Osteocyte (in vitro differentiated cells): ENCODE measurements at regions not wholly inside any gene's neighbourhood (a gene's known extent, or its start where the extent isn't known, plus 50 kb on each side); places are given as distances from the start of the nearest gene placed in this dataset.
"Not testable (repeated sequence)": the region's sequence is repeated elsewhere in the genome, so short reads cannot be mapped to it uniquely, and the experiment has no call there.

Source experiments
- DNase-seq: peaks from one replicate; pipeline ENCODE4 v3.0.0; 2021; ENCODE audit warnings: mixed read lengths; ENCODE audit not compliant: unreplicated experiment; ENCODE audit errors: extremely low spot score
- H3K27ac Mint-ChIP-seq: one replicate; pipeline ENCODE4 v1.8.0; 2021; ENCODE audit warnings: mild to moderate bottlenecking, mixed read lengths; ENCODE audit not compliant: unreplicated experiment
- H3K27me3 Mint-ChIP-seq: one replicate; pipeline ENCODE4 v1.8.0; 2021; ENCODE audit warnings: mixed read lengths; ENCODE audit not compliant: unreplicated experiment
- H3K36me3 Mint-ChIP-seq: one replicate; pipeline ENCODE4 v1.8.0; 2021; ENCODE audit warnings: mixed read lengths; ENCODE audit not compliant: unreplicated experiment
- H3K4me1 Mint-ChIP-seq: one replicate; pipeline ENCODE4 v1.8.0; 2021; ENCODE audit warnings: mixed read lengths; ENCODE audit not compliant: unreplicated experiment
- H3K4me3 Mint-ChIP-seq: one replicate; pipeline ENCODE4 v1.8.0; 2021; ENCODE audit warnings: mild to moderate bottlenecking, moderate library complexity, mixed read lengths; ENCODE audit not compliant: unreplicated experiment
- H3K9me3 Mint-ChIP-seq: one replicate; pipeline ENCODE4 v1.8.0; 2021; ENCODE audit warnings: mixed read lengths; ENCODE audit not compliant: unreplicated experiment
- CTCF ChIP-seq: fragments of 200-600 bp; sonication (generic); IDR thresholded peaks from 2 replicates; pipeline ENCODE4 v1.5.0; 2021; ENCODE audit warnings: antibody characterized with exemption, mild to moderate bottlenecking, moderate library complexity

- H3K4me1 Mint-ChIP-seq = no peaks in the 10 kb centered on the region
- H3K36me3 Mint-ChIP-seq = no peaks in the 10 kb centered on the region
- DNase-seq = no peak
- no peaks in the 10 kb centered on the region for H3K27me3 Mint-ChIP-seq
- H3K4me3 Mint-ChIP-seq = no peak overlapping the region
- H3K27ac Mint-ChIP-seq = no peak overlapping the region
- TF ChIP-seq CTCF = no peak
- peaks cover 38% of the 10 kb centered on the region for H3K9me3 Mint-ChIP-seq
Observed at GRCh38 chrX:76550016-76550415, 122.5 kb downstream of the MAGEE1 start.

GRCh38 chrX:76555269-76555668, 127.8 kb downstream of the MAGEE1 start:
- H3K4me1 Mint-ChIP-seq = no peaks in the 10 kb centered on the region
- no peak for TF ChIP-seq CTCF
- DNase-seq = no peak
- H3K4me3 Mint-ChIP-seq = no peak overlapping the region
- no peak overlapping the region for H3K27ac Mint-ChIP-seq
- H3K36me3 Mint-ChIP-seq = no peaks in the 10 kb centered on the region
- peaks cover 46% of the 10 kb centered on the region for H3K9me3 Mint-ChIP-seq
- no peaks in the 10 kb centered on the region for H3K27me3 Mint-ChIP-seq

DNA sequence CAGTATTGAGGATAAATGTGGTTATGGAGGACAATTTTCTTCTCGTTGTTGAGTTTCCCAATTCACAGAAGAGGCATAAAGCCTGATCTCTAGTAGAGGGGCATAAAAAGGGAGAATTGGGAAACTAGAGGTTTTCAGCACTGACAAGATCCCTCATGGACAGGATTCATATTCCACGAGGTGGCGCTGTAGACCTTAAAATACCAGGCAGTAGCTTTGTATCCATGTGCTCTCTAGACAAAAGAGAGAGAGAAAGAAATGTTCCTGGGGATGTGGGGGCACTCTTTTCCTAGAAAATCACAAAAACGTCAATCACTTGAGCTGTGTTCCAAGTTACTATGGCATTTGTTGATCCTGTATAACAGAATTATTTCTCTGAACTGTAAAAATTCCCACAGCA, 128.3 kb downstream of the MAGEE1 start:
- no peak for DNase-seq
- no peaks in the 10 kb centered on the region for H3K4me1 Mint-ChIP-seq
- H3K4me3 Mint-ChIP-seq = no peak overlapping the region
- no peaks in the 10 kb centered on the region for H3K36me3 Mint-ChIP-seq
- no peaks in the 10 kb centered on the region for H3K27me3 Mint-ChIP-seq
- H3K9me3 Mint-ChIP-seq = peaks cover 46% of the 10 kb centered on the region
- H3K27ac Mint-ChIP-seq = no peak overlapping the region
- TF ChIP-seq CTCF = peak; percentile 10

DNA sequence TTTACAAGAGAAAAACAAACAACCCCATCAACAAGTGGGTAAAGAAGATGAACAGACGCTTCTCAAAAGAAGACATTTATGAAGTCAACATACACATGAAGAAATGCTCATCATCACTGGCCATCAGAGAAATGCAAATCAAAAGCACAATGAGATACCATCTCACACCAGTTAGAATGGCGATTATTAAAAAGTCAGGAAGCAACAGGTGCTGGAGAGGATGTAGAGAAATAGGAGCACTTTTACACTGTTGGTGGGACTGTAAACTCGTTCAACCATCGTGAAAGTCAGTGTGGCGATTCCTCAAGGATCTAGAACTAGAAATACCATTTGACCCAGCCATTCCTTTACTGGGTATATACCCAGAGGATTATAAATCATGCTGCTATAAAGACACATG, 137.3 kb downstream of the MAGEE1 start:
- H3K4me3 Mint-ChIP-seq, H3K27me3 Mint-ChIP-seq, H3K4me1 Mint-ChIP-seq, DNase-seq, H3K27ac Mint-ChIP-seq, H3K36me3 Mint-ChIP-seq: not testable (repeated sequence)
- H3K9me3 Mint-ChIP-seq = peaks cover 48% of the 10 kb centered on the region

DNA sequence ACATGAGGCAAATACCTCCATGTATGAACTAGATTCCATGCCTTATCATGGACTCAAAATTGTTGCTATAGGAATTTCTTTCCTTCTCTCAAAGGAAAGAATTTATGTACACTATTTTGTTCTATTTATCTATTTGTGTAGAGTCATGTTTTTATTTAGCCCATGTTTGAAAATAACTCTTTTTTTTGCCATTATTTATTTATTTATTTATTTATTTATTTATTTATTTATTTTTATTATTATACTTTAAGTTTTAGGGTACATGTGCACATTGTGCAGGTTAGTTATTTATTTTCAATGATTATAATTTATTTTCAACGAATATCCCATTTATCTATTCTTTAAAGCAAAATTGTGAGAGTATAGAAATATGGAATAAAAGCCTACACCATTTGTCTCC, 177.9 kb downstream of the MAGEE1 start:
- Mint-ChIP-seq H3K9me3 (peaks cover 68% of the 10 kb centered on the region), H3K27ac (no peak overlapping the region), H3K4me3 (no peak overlapping the region), H3K36me3 (no peaks in the 10 kb centered on the region), H3K4me1 (no peaks in the 10 kb centered on the region), H3K27me3 (no peaks in the 10 kb centered on the region)
- DNase-seq = no peak
- no peak for TF ChIP-seq CTCF

DNA sequence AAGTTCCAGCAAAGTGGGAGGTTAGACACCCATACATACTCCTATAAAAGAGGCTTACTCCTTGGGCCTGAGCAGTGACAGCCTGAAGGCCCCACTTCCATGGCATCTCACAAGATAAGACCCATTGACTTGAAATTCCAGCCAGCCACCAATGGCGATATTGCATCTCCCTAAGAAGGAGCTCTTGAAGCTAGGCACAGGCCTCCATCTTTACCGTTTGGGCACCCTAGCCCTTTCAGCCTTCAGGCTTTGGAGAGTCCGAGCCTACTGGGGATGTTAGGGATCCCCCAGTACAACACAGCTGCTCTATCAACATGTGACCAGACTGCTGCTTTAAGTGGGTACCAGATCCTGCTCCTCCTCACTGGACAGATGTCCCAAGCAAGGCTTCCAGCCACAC, 189.5 kb downstream of the MAGEE1 start:
- Mint-ChIP-seq H3K9me3 (peaks cover 55% of the 10 kb centered on the region), H3K27ac (no peak overlapping the region), H3K27me3 (no peaks in the 10 kb centered on the region), H3K4me1 (no peaks in the 10 kb centered on the region), H3K36me3 (no peaks in the 10 kb centered on the region), H3K4me3 (no peak overlapping the region)
- DNase-seq = peak; percentile 60
- no peak for TF ChIP-seq CTCF
